GM12878 (cell line): ENCODE measurements at regions not wholly inside any gene's neighbourhood (a gene's known extent, or its start where the extent isn't known, plus 50 kb on each side); places are given as distances from the start of the nearest gene placed in this dataset.

Experiments
- ATAC-seq: fragments of 200-7000 bp; cut with Tn5 transposase; 3 replicates; pipeline ENCODE4 v1.9.1; 2020; ENCODE audit warnings: mild to moderate bottlenecking, moderate library complexity
- BruUV-seq: library from RNA; stranded (reverse); fragments of 400-500 nt; replicated peaks from 2 replicates; lab custom pipeline; 2021; lab: Mats Ljungman, UMichigan
- CTCF ChIA-PET: fragments of 300-600 bp; sonication (Branson Sonifier 250); formaldehyde crosslinking; extraction: SDS; loops from one replicate; lab custom pipeline; 2021; ENCODE audit warnings: inconsistent platforms; lab: Yijun Ruan, JAX
- POLR2A ChIA-PET: fragments of 350-600 bp; formaldehyde crosslinking; extraction: SDS; loops from one replicate; lab custom pipeline; 2021; ENCODE audit warnings: inconsistent platforms; lab: Charles Lee
- RAD21 ChIA-PET: fragments of 300-600 bp; sonication (Branson Sonifier 250); formaldehyde crosslinking; loops from one replicate; lab custom pipeline; 2023; ENCODE audit warnings: antibody characterized with exemption; ENCODE audit not compliant: unreplicated experiment; lab: Charles Lee
- SMC1A ChIA-PET: fragments of 300-600 bp; sonication (Branson Sonifier 250); formaldehyde crosslinking; loops from one replicate; lab custom pipeline; 2023; ENCODE audit not compliant: unreplicated experiment, uncharacterized antibody; lab: Charles Lee
- DNase-seq: peaks from one replicate; pipeline ENCODE4 v3.0.0-alpha.2; 2011; ENCODE audit warnings: low read depth, low spot score
- FAIRE-seq: peaks from 3 replicates; lab custom pipeline; 2011; peaks lifted over from hg19 to GRCh38; lab: Jason Lieb, UNC
- H2AFZ ChIP-seq: 2 replicates; pipeline ENCODE4 v1.6.0; 2011; ENCODE audit warnings: low read depth, low read length, control low read depth; ENCODE audit not compliant: control insufficient read depth
- H3K27ac ChIP-seq: 2 replicates; pipeline ENCODE4 v1.5.1; 2011; ENCODE audit warnings: control low read depth; ENCODE audit not compliant: control insufficient read depth, insufficient read depth
- H3K27me3 ChIP-seq, 2 experiments: replicated peaks in 1 of 2; 2 replicates each; pipeline versions ENCODE4 v1.6.0 to v1.6.1; 2011; ENCODE audit warnings: low read length in 1 of 2; ENCODE audit not compliant: control insufficient read depth in 2 of 2, insufficient read depth in 2 of 2
- H3K36me3 ChIP-seq, 2 experiments: 2 replicates each; pipeline ENCODE4 v1.5.1; 2011; ENCODE audit warnings: low read length in 1 of 2; ENCODE audit not compliant: control insufficient read depth in 2 of 2, insufficient read depth in 2 of 2
- H3K4me1 ChIP-seq: 2 replicates; pipeline ENCODE4 v1.6.1; 2011; ENCODE audit warnings: mild to moderate bottlenecking, low read length, moderate library complexity, mixed read lengths; ENCODE audit not compliant: control insufficient read depth, insufficient read depth
- H3K4me2 ChIP-seq: 2 replicates; pipeline ENCODE4 v1.6.0; 2011; ENCODE audit warnings: control low read depth; ENCODE audit not compliant: control insufficient read depth, insufficient read depth
- H3K4me3 ChIP-seq: fragments of 200-600 bp; sonication (generic); 2 replicates; pipeline ENCODE4 v1.5.1; 2016
- H3K79me2 ChIP-seq: 2 replicates; pipeline ENCODE4 v1.6.0; 2011; ENCODE audit warnings: low read length; ENCODE audit not compliant: control insufficient read depth, insufficient read depth
- H3K9ac ChIP-seq: 2 replicates; pipeline ENCODE4 v1.8.0; 2011; ENCODE audit warnings: low read length, control low read depth, mixed read lengths; ENCODE audit not compliant: control insufficient read depth, insufficient read depth
- H3K9me3 ChIP-seq: replicated peaks from 3 replicates; pipeline ENCODE4 v1.5.1; 2011; ENCODE audit warnings: mild to moderate bottlenecking, low read length; ENCODE audit not compliant: control insufficient read depth, insufficient read depth
- H4K20me1 ChIP-seq: 2 replicates; pipeline ENCODE4 v1.6.0; 2011; ENCODE audit not compliant: control insufficient read depth, insufficient read depth
- CREB1 ChIP-seq: IDR thresholded peaks from 2 replicates; pipeline ENCODE4 v1.6.1; 2012; ENCODE audit warnings: low read depth, mild to moderate bottlenecking, inconsistent platforms
- ELK1 ChIP-seq: IDR thresholded peaks from 2 replicates; pipeline ENCODE4 v1.6.1; 2012; ENCODE audit warnings: low read depth, low read length, improper control_type of control experiment
- HDAC2 ChIP-seq: fragments of 200-600 bp; sonication (generic); IDR thresholded peaks from 2 replicates; pipeline ENCODE4 v1.6.1; 2017
- NFXL1 ChIP-seq: fragments of 450-650 bp; IDR thresholded peaks from 2 replicates; pipeline ENCODE4 v1.6.1; 2017; ENCODE audit warnings: antibody characterized with exemption, mild to moderate bottlenecking, borderline replicate concordance
- PAX5 ChIP-seq: IDR thresholded peaks from 2 replicates; pipeline ENCODE4 v1.6.1; 2011; ENCODE audit warnings: low read depth, low read length, borderline replicate concordance
- PBX3 ChIP-seq: IDR thresholded peaks from 2 replicates; pipeline ENCODE4 v1.6.1; 2011; ENCODE audit warnings: mild to moderate bottlenecking, low read depth, low read length, moderate library complexity; ENCODE audit not compliant: insufficient replicate concordance
- REST ChIP-seq: IDR thresholded peaks from 2 replicates; pipeline ENCODE4 v1.6.1; 2012; ENCODE audit warnings: mild to moderate bottlenecking, low read depth, low read length
- SP1 ChIP-seq: IDR thresholded peaks from one replicate; pipeline ENCODE4 v1.6.1; 2011; ENCODE audit warnings: low read depth, low read length
- TCF3 ChIP-seq: IDR thresholded peaks from 2 replicates; pipeline ENCODE4 v1.6.1; 2012; ENCODE audit warnings: low read depth, mild to moderate bottlenecking, low read length, borderline replicate concordance; ENCODE audit not compliant: insufficient read depth
- USF1 ChIP-seq: IDR thresholded peaks from 2 replicates; pipeline ENCODE4 v1.6.1; 2011; ENCODE audit warnings: borderline replicate concordance, low read depth, mild to moderate bottlenecking, moderate library complexity, mixed read lengths, low read length; ENCODE audit not compliant: insufficient read depth; ENCODE audit errors: extremely low read length
- WGBS: methylation state at CpG from one replicate; pipeline ENCODE4 v1.1.6; 2016; ENCODE audit warnings: low lambda C conversion rate; ENCODE audit not compliant: insufficient replicate concordance, insufficient coverage; ENCODE audit errors: missing lambda C conversion rate; 5-methylcytosine and 5-hydroxymethylcytosine counted together
- in situ Hi-C: fragments of 300-500 bp; cut with MboI; formaldehyde crosslinking; loops from 9 replicates; pipeline ENCODE4 v1.14.3; 2018; ENCODE audit warnings: mixed read lengths
- intact Hi-C: fragments of 100-400 bp; cut with micrococcal nuclease; formaldehyde crosslinking; loops from one replicate; pipeline ENCODE4 v1.14.2; 2022; ENCODE audit not compliant: unreplicated experiment
- TF ChIP-seq, protein P1 (sequence below): fragments of 450-650 bp; IDR thresholded peaks from 2 replicates; pipeline ENCODE4 v1.6.1; 2016; ENCODE audit warnings: mild to moderate bottlenecking

- TF ChIP-seq, protein P1, sequence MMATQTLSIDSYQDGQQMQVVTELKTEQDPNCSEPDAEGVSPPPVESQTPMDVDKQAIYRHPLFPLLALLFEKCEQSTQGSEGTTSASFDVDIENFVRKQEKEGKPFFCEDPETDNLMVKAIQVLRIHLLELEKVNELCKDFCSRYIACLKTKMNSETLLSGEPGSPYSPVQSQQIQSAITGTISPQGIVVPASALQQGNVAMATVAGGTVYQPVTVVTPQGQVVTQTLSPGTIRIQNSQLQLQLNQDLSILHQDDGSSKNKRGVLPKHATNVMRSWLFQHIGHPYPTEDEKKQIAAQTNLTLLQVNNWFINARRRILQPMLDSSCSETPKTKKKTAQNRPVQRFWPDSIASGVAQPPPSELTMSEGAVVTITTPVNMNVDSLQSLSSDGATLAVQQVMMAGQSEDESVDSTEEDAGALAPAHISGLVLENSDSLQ: no peak
Observed at GRCh38 chr1:172770071-172770470, 111.2 kb downstream of the FASLG start (continued).

- FAIRE-seq: no peak
- Histone ChIP-seq H4K20me1 (no peaks in the 10 kb centered on the region), H3K36me3 (no peaks in the 10 kb centered on the region), H3K27me3 (peaks cover 0 to 18% of the 10 kb centered on the region in 2 experiments; a peak in 3 of 4 replicates), H3K4me1 (peaks cover 13% of the 10 kb centered on the region), H2AFZ (no peak overlapping the region), H3K9me3 (no peaks in the 10 kb centered on the region; the same call in 1 of the 3 replicates), H3K4me3 (no peak overlapping the region), H3K27ac (no peak overlapping the region), H3K79me2 (no peaks in the 10 kb centered on the region), H3K9ac (no peak overlapping the region), H3K4me2 (no peak overlapping the region)
- no peak for ATAC-seq
- WGBS: 60% methylated on average over 3 of the region's 3 CpGs
- no peak for DNase-seq
- CTCF ChIA-PET: interaction anchor here (2.4 kb wide), 1 partner anchor 428 kb away, joined by 8 read pairs; no protein-coding TSS in a partner anchor
- intact Hi-C loops (no loop called here), in situ Hi-C loops (no loop called here)
- no TSS peak for BruUV-seq
- POLR2A ChIA-PET: interaction anchor here (0.6 kb wide), 1 partner anchor 992 kb away, joined by 3 read pairs; no protein-coding TSS in a partner anchor
- SMC1A ChIA-PET: no interaction called here
- RAD21 ChIA-PET: no interaction called here
- TF ChIP-seq, protein P1: no peak
- TF ChIP-seq CREB1 (no peak), USF1 (no peak), TCF3 (no peak), HDAC2 (no peak), PBX3 (no peak), REST (no peak), NFXL1 (no peak), ELK1 (no peak), SP1 (no peak), PAX5 (no peak)
Observed at GRCh38 chr1:172774561-172774960, 115.7 kb downstream of the FASLG start.
